Uterus (tissue), 2 donors: ENCODE measurements at regions not wholly inside any gene's neighbourhood (a gene's known extent, or its start where the extent isn't known, plus 50 kb on each side); places are given as distances from the start of the nearest gene placed in this dataset.

Experiments used
- POLR2A ChIP-seq, 2 donors: fragments of 450-650 bp; IDR thresholded peaks; one replicate each; pipeline ENCODE4 v1.6.1; 2016; ENCODE audit warnings: antibody characterized with exemption in 2 of 2, mild to moderate bottlenecking in 1 of 2, moderate library complexity in 1 of 2
- TF ChIP-seq, protein P1 (sequence below), 4 experiments: fragments of 200-600 bp in 2 of 4; fragments of 450-650 bp in 2 of 4; sonication (generic) in 2 of 4; IDR thresholded peaks; one replicate each; pipeline ENCODE4 v1.5.1; 2016 to 2019; ENCODE audit warnings: antibody characterized with exemption in 4 of 4, mild to moderate bottlenecking in 2 of 4, moderate library complexity in 1 of 4

DNA sequence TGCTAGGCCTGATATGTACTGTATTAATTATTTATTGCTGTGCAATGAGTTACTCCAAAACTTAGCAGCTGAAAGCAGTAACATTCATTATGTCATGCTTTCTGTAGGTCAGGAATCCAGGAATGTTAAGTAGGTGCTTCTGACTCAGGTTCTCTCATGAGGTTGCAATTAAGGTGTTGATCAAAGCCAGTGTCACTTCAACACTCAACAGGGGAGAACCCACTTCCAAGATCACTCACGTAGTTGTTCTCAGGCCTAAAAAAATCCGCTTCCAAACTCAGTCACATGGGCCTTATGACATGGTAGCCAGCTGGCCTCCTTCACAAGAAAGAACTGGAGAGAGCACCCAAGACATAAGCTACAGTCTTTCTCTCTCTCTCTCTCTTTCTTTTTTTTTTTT lies 211.1 kb upstream of the NBEA start:
- TF ChIP-seq, protein P1, sequence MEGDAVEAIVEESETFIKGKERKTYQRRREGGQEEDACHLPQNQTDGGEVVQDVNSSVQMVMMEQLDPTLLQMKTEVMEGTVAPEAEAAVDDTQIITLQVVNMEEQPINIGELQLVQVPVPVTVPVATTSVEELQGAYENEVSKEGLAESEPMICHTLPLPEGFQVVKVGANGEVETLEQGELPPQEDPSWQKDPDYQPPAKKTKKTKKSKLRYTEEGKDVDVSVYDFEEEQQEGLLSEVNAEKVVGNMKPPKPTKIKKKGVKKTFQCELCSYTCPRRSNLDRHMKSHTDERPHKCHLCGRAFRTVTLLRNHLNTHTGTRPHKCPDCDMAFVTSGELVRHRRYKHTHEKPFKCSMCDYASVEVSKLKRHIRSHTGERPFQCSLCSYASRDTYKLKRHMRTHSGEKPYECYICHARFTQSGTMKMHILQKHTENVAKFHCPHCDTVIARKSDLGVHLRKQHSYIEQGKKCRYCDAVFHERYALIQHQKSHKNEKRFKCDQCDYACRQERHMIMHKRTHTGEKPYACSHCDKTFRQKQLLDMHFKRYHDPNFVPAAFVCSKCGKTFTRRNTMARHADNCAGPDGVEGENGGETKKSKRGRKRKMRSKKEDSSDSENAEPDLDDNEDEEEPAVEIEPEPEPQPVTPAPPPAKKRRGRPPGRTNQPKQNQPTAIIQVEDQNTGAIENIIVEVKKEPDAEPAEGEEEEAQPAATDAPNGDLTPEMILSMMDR (IDR thresholded peaks at IDR 0.05): no peak
- TF ChIP-seq POLR2A (IDR thresholded peaks at IDR 0.05): no peak
